Transverse colon (tissue), 4 donors: ENCODE measurements at regions not wholly inside any gene's neighbourhood (a gene's known extent, or its start where the extent isn't known, plus 50 kb on each side); places are given as distances from the start of the nearest gene placed in this dataset.

Source experiments
- DNase-seq: peaks from one replicate; pipeline ENCODE4 v3.0.0-alpha.2; 2019
- H3K27ac ChIP-seq, 4 donors: fragments of 200-600 bp; sonication (generic); 2 replicates each; pipeline ENCODE4 v1.5.1; 2016 to 2018; ENCODE audit warnings: inconsistent platforms in 4 of 4
- H3K27me3 ChIP-seq: fragments of 200-600 bp; sonication (generic); 2 replicates; pipeline ENCODE4 v1.5.1; 2017; ENCODE audit warnings: inconsistent platforms
- H3K36me3 ChIP-seq, 4 donors: fragments of 200-600 bp; sonication (generic); 2 replicates each; pipeline ENCODE4 v1.5.1; 2017 to 2019; ENCODE audit warnings: inconsistent platforms in 4 of 4
- H3K4me1 ChIP-seq, 4 donors: fragments of 200-600 bp; sonication (generic); 2 replicates each; pipeline ENCODE4 v1.5.1; 2017 to 2020; ENCODE audit warnings: inconsistent platforms in 4 of 4
- H3K4me3 ChIP-seq, 4 donors: fragments of 200-600 bp; sonication (generic); 1 replicate in 1 of 4; 2 replicates in 3 of 4; pipeline versions ENCODE4 v1.5.1 to v1.6.1; 2017 to 2019; ENCODE audit warnings: inconsistent platforms in 4 of 4
- H3K9me3 ChIP-seq, 2 donors: fragments of 200-600 bp; sonication (generic); 2 replicates each; pipeline ENCODE4 v1.5.1; 2017 to 2019; ENCODE audit warnings: inconsistent platforms in 2 of 2
- EP300 ChIP-seq: sonication (generic); formaldehyde crosslinking; IDR thresholded peaks from one replicate; pipeline ENCODE4 v1.6.1; 2017; ENCODE audit warnings: antibody characterized with exemption, low read depth
- POLR2A ChIP-seq: fragments of 450-650 bp; IDR thresholded peaks from one replicate; pipeline ENCODE4 v1.6.1; 2016; ENCODE audit warnings: antibody characterized with exemption, mild to moderate bottlenecking, moderate library complexity
- POLR2AphosphoS5 ChIP-seq, 3 donors: sonication (generic); formaldehyde crosslinking; IDR thresholded peaks; one replicate each; pipeline ENCODE4 v1.6.1; 2016; ENCODE audit warnings: antibody characterized with exemption in 3 of 3
- WGBS, 2 donors: methylation state at CpG; one replicate each; pipeline ENCODE4 v1.1.5; 2018; ENCODE audit warnings: low coverage in 1 of 2; 5-methylcytosine and 5-hydroxymethylcytosine counted together
- in situ Hi-C, 4 donors: fragments of 200-750 bp; cut with MboI; loops; one replicate each; pipeline versions ENCODE4 v1.15.0 to v1.15.1; 2017; ENCODE audit warnings: low sequenced_read_pairs in 3 of 4, low pct_ligation_motif_present in 1 of 4, low pct_unique_long_range_greater_than_20kb in 1 of 4
- intact Hi-C: fragments of 100-400 bp; cut with DNase I; formaldehyde crosslinking; loops from one replicate; pipeline ENCODE4 v1.15.1; 2023; ENCODE audit warnings: low total_unique reads
- TF ChIP-seq, protein P1 (sequence below), 5 experiments: fragments of 200-600 bp in 3 of 5; fragments of 450-650 bp in 2 of 5; sonication (generic) in 3 of 5; IDR thresholded peaks; 1 replicate in 2 of 5; 2 replicates in 3 of 5; pipeline ENCODE4 v1.5.1; 2016 to 2017; ENCODE audit warnings: antibody characterized with exemption in 5 of 5, inconsistent platforms in 3 of 5, mild to moderate bottlenecking in 2 of 5, moderate library complexity in 1 of 5

DNA sequence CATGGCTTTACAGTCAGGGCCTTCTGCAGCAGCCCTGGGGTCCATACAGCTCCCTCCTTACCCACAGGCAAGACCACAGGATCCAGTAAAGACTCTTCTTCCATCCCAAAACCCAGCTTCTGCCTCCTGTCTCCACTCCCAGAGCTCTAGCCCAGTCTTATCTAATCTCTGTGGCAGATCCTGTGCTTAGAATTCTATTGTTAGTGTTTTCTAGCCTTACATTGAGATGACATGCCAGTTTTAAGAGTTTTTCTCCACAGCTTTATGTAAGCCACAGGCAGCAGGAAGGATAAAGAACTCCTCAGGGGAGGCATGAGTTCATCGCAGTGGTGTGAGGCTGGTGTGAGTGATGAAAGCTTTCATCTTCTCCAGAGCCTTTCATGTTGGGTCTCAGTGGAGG lies 129.1 kb downstream of the RCHY1 start:
- Histone ChIP-seq H3K4me3 (no peak overlapping the region), H3K9me3 (no peaks in the 10 kb centered on the region), H3K27me3 (no peaks in the 10 kb centered on the region), H3K4me1 (no peaks in the 10 kb centered on the region), H3K36me3 (no peaks in the 10 kb centered on the region), H3K27ac (no peak overlapping the region)
- intact Hi-C loops: no loop called here
- in situ Hi-C loops: no loop called here
- no peak for DNase-seq
- TF ChIP-seq EP300 (no peak), POLR2AphosphoS5 (IDR thresholded peaks at IDR 0.05) (no peak), POLR2A (no peak)
- TF ChIP-seq, protein P1, sequence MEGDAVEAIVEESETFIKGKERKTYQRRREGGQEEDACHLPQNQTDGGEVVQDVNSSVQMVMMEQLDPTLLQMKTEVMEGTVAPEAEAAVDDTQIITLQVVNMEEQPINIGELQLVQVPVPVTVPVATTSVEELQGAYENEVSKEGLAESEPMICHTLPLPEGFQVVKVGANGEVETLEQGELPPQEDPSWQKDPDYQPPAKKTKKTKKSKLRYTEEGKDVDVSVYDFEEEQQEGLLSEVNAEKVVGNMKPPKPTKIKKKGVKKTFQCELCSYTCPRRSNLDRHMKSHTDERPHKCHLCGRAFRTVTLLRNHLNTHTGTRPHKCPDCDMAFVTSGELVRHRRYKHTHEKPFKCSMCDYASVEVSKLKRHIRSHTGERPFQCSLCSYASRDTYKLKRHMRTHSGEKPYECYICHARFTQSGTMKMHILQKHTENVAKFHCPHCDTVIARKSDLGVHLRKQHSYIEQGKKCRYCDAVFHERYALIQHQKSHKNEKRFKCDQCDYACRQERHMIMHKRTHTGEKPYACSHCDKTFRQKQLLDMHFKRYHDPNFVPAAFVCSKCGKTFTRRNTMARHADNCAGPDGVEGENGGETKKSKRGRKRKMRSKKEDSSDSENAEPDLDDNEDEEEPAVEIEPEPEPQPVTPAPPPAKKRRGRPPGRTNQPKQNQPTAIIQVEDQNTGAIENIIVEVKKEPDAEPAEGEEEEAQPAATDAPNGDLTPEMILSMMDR (IDR thresholded peaks at IDR 0.05): no peak
- 67 to 80% methylated on average over 1 of the region's 1 CpG for WGBS, 2 donors

DNA sequence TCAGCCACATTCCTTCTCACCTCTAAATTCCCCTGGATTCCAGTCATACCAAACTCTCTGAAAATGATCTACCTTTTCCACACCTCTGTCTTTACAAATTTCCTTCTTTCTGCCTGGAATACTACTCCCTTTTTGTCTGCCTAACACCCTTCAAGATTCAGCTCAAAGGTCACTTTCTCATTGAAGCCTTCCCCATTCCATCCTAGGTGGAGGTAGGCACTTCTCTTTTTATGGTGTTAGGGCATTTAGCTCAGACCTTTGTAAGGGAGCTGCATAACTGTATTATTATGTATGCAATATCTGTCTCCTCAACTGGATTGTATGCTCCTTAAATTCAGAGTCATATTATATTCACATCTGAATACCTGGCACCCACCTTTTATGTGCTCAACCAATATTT lies 137.7 kb downstream of the RCHY1 start:
- DNase-seq: no peak
- H3K4me3 ChIP-seq: no peak overlapping the region
- in situ Hi-C loops: no loop called here
- no peaks in the 10 kb centered on the region for H3K27me3 ChIP-seq
- H3K36me3 ChIP-seq: no peaks in the 10 kb centered on the region
- H3K9me3 ChIP-seq: no peaks in the 10 kb centered on the region
- H3K4me1 ChIP-seq: peaks cover 0 to 9% (median 2%) of the 10 kb centered on the region in 4 donors
- intact Hi-C loops: no loop called here
- TF ChIP-seq POLR2AphosphoS5 (IDR thresholded peaks at IDR 0.05) (no peak), POLR2A (no peak), EP300 (no peak)
- TF ChIP-seq, protein P1 (IDR thresholded peaks at IDR 0.05): no peak
- peak overlapping the region in 1 of 4 donors; percentile 5 for H3K27ac ChIP-seq

DNA sequence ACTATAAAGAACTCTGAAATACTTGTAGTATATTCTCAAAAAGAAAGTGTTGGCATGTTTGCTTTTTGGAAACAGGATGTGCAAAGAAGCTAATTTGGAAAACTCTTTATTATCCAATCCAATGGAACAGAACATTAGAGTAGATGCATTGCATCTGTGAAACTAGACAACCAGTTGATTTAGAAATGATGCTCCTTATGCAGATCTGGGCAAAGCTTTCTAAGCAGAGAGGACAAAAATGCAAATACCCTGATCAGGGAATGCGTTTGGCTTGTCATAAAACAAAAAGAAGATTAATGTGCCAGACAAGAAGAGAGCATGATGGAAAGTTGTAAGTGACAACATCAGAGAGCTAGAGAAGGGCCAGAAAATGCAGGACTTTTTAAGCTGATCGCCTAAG lies 142.3 kb downstream of the RCHY1 start:
- Histone ChIP-seq H3K36me3 (no peaks in the 10 kb centered on the region), H3K4me1 (peaks cover 0 to 17% (median 2%) of the 10 kb centered on the region in 4 donors), H3K27me3 (no peaks in the 10 kb centered on the region), H3K27ac (no peak overlapping the region), H3K9me3 (no peaks in the 10 kb centered on the region), H3K4me3 (no peak overlapping the region)
- 62 to 85% methylated on average over 2 of the region's 2 CpGs for WGBS, 2 donors
- in situ Hi-C loops (no loop called here), intact Hi-C loops (no loop called here)
- no peak for TF ChIP-seq EP300
- TF ChIP-seq, protein P1 (IDR thresholded peaks at IDR 0.05): no peak
- no peak for TF ChIP-seq POLR2AphosphoS5 (IDR thresholded peaks at IDR 0.05)
- no peak for TF ChIP-seq POLR2A
- DNase-seq: no peak

DNA sequence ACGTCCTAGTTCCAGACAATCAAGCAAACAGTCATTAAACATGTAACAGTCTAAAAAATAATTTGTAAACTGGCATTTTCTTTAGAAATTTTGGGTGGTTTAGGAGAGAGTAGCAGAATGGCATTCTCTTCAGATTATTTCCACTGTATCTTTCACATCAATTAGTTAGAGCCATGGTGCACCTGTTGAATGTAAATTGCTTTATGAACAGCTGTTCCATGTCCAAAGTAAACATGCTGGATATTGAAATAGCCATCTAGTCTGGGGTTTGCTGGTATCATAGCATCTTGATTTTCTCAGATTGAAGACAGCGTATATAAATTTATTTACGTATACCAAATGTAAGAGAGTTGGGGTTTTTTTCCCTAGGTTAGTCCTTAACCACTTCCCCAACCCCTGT lies 143.6 kb downstream of the RCHY1 start:
- Histone ChIP-seq H3K9me3 (no peaks in the 10 kb centered on the region), H3K4me1 (peaks cover 0 to 9% (median 0%) of the 10 kb centered on the region in 4 donors), H3K27me3 (no peaks in the 10 kb centered on the region), H3K27ac (no peak overlapping the region), H3K4me3 (no peak overlapping the region), H3K36me3 (no peaks in the 10 kb centered on the region)
- in situ Hi-C loops: no loop called here
- intact Hi-C loops: no loop called here
- WGBS, 2 donors: 49 to 65% methylated on average over 2 to 3 of the region's 3 CpGs
- TF ChIP-seq, protein P1 (IDR thresholded peaks at IDR 0.05): no peak
- TF ChIP-seq EP300 (no peak), POLR2A (no peak), POLR2AphosphoS5 (IDR thresholded peaks at IDR 0.05) (no peak)
- no peak for DNase-seq
